T-helper 1 cell treated with Interleukin-12 subunit alpha and Interleukin-12 subunit beta and Interleukin-4 antibody, amounts not matched to agents 30 ng/mL and 1 ng/mL, for 36 hours (primary cell): ENCODE measurements at regions not wholly inside any gene's neighbourhood (a gene's known extent, or its start where the extent isn't known, plus 50 kb on each side); places are given as distances from the start of the nearest gene placed in this dataset.

Source experiments
- intact Hi-C: fragments of 100-400 bp; cut with micrococcal nuclease; formaldehyde crosslinking; loops from one replicate; pipeline ENCODE4 v1.15.1; 2024

GRCh38 chr2:176751314-176752227 is 461.0 kb upstream of the HNRNPA3 start:
- intact Hi-C loops: no loop called here

- intact Hi-C loops: no loop called here
Observed at GRCh38 chr2:176752295-176752694, 460.3 kb upstream of the HNRNPA3 start.

DNA sequence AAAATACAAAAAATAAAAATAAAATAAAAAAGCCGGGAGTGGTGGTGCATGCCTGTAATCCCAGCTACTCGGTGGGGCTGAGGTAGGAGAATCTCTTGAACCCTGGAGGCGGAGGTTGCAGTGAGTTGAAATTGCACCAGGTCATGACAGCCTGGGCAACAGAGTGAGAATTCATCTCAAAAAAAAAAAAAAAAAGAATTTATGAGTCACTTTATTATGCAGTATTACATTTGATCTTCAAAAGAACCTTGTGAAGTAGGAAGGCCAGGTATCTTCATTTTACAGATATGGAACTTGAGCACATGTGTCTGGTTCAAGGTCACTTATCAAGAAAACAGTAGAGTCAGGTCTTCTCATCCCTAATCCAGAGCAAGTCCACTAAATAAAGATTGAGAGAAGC is 459.4 kb upstream of the HNRNPA3 start:
- intact Hi-C loops: no loop called here

DNA sequence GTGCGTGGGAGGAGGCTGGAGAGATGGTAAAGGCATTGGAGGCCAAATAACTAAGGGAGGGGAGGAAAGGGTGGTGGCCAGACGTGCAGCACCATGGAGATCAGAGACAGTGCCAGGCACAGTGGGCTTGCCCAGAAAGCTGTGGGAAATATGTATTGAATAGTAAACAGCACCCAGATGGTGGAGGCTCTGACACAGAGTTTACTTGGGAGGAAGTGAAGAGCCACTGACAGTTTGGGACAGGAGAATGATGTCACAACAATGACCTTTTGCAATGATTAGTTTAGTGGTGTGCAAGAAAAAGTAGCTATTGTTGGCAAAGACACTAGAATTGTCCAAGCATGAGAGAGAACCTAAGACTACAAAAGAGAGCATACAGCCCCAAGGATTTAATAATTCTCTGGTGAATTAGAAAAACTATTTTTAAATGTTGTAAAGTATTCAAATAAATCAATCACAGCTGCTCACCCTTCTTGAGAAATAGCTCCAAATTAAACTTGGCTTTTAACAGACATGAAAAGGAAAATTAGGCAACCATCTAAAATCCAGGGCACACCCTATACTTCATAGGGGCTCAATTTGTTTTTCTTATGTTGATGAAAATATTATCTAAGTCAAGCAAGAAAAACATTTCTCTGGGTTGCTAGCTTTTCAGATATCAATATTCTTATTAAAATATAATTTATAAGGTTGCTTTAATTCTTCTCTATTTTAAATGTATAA is 458.7 kb upstream of the HNRNPA3 start:
- intact Hi-C loops: no loop called here

DNA sequence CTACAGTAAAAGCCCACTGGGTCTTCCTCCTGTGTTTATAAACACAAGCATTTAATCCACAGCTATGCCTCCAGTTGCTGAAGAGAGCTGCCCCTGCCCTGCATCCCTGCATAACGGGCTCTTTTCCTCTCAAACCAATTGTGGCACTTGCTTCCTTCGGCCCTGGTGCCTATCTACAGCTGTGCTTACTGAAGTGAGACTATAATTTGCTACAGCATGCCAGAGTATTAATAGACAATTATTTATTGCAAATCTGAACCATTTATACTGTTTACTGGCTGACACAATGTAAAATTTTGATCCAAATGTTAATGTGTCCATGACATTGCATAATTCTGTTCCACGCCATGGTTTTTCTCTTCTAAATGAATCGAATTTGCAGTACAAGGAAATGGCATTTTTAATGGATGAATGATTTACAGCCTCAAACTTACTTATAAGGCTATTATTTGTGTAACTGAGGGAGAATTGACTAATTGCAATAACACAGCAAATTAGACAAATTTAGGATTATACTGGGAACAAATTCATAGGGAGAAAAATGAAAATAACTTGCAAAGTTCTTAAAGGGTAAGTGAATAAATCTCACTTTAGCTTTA is 457.0 kb upstream of the HNRNPA3 start:
- intact Hi-C loops: no loop called here

DNA sequence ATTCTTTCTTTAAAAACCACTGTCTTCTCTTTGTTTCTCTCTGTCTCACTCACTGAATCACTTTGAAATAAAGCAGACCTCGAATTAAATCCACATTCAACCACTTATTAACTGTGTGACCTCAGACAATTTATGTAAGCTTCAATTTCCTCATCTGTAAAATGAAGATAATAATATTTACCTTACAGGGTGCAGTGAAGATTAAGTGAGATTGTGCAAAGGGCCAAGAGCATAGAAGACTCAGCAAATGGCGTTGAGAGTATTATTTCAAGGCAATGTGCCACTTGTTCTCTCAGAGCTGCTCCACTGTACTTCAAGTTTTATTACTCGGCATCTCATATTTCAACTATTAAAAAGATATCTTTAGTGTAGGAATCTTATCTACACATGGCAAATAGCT is 454.2 kb upstream of the HNRNPA3 start:
- intact Hi-C loops: no loop called here

- intact Hi-C loops: no loop called here
Observed at GRCh38 chr2:176760439-176760838, 452.2 kb upstream of the HNRNPA3 start.

GRCh38 chr2:176763130-176763529 is 449.5 kb upstream of the HNRNPA3 start:
- intact Hi-C loops: no loop called here

- intact Hi-C loops: no loop called here
Observed at GRCh38 chr2:176763851-176764404, 448.7 kb upstream of the HNRNPA3 start.

- intact Hi-C loops: no loop called here
Observed at GRCh38 chr2:176764921-176765320, 447.7 kb upstream of the HNRNPA3 start.

GRCh38 chr2:176766005-176766404 is 446.6 kb upstream of the HNRNPA3 start:
- intact Hi-C loops: no loop called here

GRCh38 chr2:176768185-176768584 is 444.4 kb upstream of the HNRNPA3 start:
- intact Hi-C loops: no loop called here

DNA sequence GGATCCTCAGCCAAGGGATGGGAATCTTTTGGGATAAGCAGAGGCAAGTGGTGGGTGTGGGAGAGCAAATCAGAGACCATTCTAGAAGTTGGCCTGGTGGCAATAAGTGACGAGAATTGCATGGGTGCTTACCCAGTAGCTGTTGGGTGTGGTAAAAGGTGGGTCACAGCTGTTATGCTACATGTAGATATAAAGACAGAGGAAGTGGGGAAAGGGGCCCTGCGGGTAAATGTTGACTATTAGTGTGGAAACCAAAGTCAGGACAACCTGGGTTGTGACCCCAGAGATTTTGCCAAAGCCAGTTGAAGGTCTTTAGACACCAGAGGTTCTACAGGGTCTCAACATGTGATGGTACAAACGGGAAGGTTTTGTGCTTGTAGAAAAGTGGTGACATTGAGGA is 443.6 kb upstream of the HNRNPA3 start:
- intact Hi-C loops: no loop called here

DNA sequence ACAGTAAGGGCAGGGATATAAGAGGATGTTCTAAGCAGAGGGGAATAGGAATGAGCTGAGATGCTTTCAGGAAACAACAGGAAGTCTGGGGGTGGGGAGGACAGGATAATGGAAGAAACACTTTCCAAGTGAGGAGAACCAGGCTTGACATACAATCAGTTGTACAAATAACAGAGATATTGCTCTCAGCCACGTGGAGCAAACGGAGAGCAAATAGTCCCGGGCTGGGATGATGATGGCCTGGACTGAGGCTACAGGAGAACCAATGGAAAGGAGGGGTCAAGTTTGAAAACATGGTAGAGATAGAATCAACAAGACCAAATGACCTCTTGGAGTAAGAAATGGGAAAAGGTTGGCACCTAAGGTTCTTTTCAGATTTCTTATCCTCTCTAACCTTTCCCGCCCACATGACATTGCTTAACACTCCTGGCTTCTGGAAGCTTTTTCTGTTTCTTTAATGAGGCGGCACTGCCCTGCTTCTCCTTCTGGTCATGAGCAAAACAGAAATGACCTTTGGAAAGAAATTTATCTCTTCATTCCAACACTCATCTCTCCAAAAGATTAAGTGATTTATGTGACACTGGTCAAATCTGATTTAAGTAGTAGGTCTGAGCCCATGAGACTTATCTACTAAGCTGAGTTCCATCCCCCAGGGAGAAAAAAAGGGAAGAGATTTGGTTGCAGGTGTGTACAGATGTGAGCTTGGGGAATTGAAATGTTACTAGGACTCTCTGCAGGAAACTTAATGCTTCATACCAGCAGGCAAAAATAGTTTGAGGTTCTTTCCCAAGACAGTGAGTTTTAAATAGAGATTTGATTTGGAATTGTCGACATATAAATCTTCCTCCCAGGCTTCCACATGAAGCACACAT is 442.9 kb upstream of the HNRNPA3 start:
- intact Hi-C loops: no loop called here

DNA sequence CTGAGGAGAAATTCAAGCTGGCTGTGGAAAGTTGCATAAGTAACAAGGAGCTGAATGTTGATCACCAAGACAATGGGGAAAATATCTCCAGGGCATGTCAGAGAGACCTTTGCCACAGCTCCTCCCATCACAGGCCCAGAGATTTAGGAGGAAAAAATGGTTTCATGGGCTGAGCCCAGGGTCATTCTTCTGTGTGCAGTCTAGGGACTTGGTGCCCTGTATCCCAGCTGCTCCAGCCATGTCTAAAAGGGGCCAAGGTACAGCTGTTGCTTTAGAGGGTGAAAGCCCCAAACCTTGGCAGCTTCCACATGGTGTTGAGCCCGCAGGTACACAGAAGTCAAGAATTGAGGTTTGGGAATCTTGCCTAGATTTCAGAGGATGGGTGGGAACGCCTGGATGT is 439.8 kb upstream of the HNRNPA3 start:
- intact Hi-C loops: no loop called here

DNA sequence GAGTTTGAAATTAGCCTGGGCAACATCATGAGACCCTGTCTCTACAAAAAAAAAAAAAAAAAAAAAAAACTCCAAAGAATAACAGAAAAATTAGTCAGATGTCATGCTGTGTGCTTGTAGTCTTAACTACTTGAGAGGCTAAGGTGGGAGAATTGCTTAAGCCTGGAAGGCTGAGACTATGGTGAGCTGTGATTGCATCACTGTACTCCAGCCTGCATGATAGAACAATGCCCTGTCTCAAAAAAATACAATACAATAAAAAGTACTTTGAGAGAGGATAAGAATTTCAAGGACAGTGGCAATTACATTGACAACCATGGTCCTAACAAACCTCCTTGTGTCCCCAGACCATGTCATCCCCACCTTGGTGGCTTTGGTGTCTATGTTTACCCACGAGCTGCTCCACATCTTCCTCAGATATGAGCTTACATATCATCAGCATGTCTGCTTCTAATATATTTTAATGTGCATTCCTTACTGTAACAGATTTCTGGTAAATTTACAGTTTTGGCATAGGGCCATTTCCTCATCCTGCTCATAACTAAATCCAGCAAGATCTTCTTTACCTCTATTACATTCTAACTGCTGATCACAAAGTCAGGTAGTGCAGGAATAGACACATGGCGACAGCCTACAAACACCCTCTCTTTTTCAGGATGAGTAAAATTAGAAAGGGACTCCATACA is 437.7 kb upstream of the HNRNPA3 start:
- intact Hi-C loops: no loop called here

GRCh38 chr2:176777262-176777661 is 435.3 kb upstream of the HNRNPA3 start:
- intact Hi-C loops: no loop called here

DNA sequence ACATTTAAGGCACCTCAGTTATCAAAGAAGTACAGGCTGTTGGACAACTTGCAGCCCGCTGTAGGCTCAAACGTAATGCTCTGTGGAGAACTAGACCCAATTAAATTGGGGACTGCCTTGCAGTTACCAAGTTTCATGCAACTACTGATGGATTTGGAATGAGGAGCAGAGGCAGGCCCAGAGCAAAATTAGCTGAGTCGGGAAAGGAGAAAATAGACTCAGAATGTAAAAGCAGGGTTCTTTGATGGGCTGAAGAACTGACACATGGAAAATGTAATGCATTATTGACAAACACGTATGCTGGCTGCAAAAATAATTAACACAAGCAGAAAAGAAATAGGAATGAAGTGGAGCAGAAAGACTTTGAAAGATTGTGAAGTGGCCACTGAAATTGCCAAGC is 432.7 kb upstream of the HNRNPA3 start:
- intact Hi-C loops: no loop called here

DNA sequence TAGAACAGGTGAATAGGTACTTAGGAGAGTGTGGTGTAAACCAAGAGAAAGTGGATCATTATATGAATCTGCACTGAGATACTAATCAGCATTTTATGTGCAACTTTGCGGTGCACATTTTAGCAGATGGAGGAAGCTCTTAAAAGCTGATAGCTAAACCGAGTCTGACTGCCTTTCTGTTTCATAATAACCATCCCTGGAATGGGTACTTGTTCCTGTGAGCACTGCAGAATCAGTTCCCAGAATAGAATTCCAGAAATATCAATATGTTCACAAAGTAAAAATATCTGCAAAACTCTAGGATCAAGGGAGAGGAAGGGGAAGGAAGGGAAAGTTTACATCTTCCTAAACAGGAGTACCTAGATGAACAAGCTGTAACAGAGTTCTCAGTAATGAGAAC is 432.2 kb upstream of the HNRNPA3 start:
- intact Hi-C loops: no loop called here

GRCh38 chr2:176781570-176782217 is 430.9 kb upstream of the HNRNPA3 start:
- intact Hi-C loops: no loop called here
